Lower leg skin (tissue), 3 donors: ENCODE measurements at regions not wholly inside any gene's neighbourhood (a gene's known extent, or its start where the extent isn't known, plus 50 kb on each side); places are given as distances from the start of the nearest gene placed in this dataset.

Source experiments
- CTCF ChIP-seq, 3 donors: fragments of 450-650 bp; IDR thresholded peaks; one replicate each; pipeline ENCODE4 v1.5.1; 2016; ENCODE audit warnings: antibody characterized with exemption in 3 of 3, mild to moderate bottlenecking in 3 of 3, moderate library complexity in 2 of 3
- POLR2A ChIP-seq, 2 donors: fragments of 450-650 bp; IDR thresholded peaks; one replicate each; pipeline ENCODE4 v1.6.1; 2016 to 2017; ENCODE audit warnings: antibody characterized with exemption in 2 of 2, mild to moderate bottlenecking in 1 of 2, moderate library complexity in 1 of 2

DNA sequence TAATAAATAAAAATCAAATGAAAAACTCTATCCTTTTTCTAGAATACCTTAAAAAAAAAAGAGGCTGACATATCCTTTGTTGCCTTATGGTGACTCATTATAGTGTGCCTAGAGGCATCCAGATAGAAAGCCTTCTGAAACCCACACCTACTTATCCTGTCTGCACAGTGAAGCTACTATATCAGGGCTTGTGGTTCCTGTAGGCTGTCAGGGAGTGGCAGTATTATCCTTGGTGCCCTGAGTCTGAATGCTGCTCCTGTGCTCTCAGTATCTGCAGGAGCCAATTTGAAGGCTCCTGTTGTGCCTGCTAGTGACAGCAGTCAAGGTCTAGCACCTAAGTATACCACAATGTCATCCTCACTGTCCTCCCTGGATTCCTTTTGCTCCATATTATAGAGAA, 168.4 kb upstream of the AVPR1A start:
- TF ChIP-seq POLR2A (IDR thresholded peaks at IDR 0.05), result no peak
- no peak for TF ChIP-seq CTCF (IDR thresholded peaks at IDR 0.05)
